ENCODE measurements at regions not wholly inside any gene's neighbourhood (a gene's known extent, or its start where the extent isn't known, plus 50 kb on each side); places are given as distances from the start of the nearest gene placed in this dataset.

DNA sequence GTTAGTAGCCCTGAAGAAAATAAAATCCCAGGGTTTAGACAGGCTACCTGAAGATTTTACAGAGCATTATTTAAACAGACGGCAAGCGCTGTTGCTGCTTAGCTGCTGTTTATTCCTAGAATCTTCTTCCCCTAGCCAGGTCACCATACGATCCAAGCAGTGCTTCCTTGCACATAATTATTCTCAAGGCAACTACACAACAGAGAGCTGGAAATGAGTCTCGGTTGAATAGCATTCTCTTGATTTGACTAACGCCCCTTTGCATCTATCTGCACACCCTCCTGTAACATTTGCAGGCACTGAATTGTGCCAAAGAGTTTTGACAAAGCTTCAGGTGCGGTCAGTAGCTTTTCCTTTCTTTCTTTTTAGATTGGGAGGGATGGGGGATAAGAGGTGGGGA, 564.4 kb downstream of the TBL1XR1 start:
- TF ChIP-seq POLR2AphosphoS5 (IDR thresholded peaks at IDR 0.05; ENCODE audit: low read depth) (no peak), SPI1 (IDR thresholded peaks at IDR 0.05; ENCODE audit: borderline replicate concordance, low read depth) (no peak), GABPA (IDR thresholded peaks at IDR 0.05; ENCODE audit: low read depth) (no peak)
- TF ChIP-seq, protein P1, sequence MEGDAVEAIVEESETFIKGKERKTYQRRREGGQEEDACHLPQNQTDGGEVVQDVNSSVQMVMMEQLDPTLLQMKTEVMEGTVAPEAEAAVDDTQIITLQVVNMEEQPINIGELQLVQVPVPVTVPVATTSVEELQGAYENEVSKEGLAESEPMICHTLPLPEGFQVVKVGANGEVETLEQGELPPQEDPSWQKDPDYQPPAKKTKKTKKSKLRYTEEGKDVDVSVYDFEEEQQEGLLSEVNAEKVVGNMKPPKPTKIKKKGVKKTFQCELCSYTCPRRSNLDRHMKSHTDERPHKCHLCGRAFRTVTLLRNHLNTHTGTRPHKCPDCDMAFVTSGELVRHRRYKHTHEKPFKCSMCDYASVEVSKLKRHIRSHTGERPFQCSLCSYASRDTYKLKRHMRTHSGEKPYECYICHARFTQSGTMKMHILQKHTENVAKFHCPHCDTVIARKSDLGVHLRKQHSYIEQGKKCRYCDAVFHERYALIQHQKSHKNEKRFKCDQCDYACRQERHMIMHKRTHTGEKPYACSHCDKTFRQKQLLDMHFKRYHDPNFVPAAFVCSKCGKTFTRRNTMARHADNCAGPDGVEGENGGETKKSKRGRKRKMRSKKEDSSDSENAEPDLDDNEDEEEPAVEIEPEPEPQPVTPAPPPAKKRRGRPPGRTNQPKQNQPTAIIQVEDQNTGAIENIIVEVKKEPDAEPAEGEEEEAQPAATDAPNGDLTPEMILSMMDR (IDR thresholded peaks at IDR 0.05; ENCODE audit: insufficient read depth, low read length), result no peak
- TF ChIP-seq, protein P2, sequence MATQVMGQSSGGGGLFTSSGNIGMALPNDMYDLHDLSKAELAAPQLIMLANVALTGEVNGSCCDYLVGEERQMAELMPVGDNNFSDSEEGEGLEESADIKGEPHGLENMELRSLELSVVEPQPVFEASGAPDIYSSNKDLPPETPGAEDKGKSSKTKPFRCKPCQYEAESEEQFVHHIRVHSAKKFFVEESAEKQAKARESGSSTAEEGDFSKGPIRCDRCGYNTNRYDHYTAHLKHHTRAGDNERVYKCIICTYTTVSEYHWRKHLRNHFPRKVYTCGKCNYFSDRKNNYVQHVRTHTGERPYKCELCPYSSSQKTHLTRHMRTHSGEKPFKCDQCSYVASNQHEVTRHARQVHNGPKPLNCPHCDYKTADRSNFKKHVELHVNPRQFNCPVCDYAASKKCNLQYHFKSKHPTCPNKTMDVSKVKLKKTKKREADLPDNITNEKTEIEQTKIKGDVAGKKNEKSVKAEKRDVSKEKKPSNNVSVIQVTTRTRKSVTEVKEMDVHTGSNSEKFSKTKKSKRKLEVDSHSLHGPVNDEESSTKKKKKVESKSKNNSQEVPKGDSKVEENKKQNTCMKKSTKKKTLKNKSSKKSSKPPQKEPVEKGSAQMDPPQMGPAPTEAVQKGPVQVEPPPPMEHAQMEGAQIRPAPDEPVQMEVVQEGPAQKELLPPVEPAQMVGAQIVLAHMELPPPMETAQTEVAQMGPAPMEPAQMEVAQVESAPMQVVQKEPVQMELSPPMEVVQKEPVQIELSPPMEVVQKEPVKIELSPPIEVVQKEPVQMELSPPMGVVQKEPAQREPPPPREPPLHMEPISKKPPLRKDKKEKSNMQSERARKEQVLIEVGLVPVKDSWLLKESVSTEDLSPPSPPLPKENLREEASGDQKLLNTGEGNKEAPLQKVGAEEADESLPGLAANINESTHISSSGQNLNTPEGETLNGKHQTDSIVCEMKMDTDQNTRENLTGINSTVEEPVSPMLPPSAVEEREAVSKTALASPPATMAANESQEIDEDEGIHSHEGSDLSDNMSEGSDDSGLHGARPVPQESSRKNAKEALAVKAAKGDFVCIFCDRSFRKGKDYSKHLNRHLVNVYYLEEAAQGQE (IDR thresholded peaks at IDR 0.05; ENCODE audit: insufficient replicate concordance, low read depth), result no peak
- no peak for DNase-seq (ENCODE audit: low read depth in 1 of 2, low spot score in 1 of 2)
- H3K27me3 ChIP-seq (ENCODE audit: insufficient read depth, poor library complexity, severe bottlenecking), result no peaks in the 10 kb centered on the region

DNA sequence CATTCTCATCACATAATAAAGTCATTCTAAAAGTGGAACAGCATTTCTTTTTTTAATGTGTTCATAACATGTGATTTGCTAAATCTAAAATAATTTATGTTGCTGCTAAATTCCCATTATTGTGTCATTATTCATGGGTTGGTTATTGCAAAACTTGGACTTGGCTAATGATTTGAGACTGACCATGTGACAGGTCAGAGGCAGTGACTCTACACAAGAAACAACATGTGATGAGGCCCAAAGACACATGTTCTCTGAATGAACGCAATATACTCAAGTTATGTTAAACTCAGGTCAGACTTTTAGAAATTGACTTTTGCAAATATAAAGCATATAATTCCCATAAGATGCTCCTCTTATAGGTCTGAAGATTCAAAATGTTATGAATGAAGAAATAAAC, 566.1 kb downstream of the TBL1XR1 start:
- TF ChIP-seq, protein P2 (IDR thresholded peaks at IDR 0.05; ENCODE audit: insufficient replicate concordance, low read depth), result no peak
- TF ChIP-seq, protein P1 (IDR thresholded peaks at IDR 0.05; ENCODE audit: insufficient read depth, low read length), result no peak
- TF ChIP-seq GABPA (IDR thresholded peaks at IDR 0.05; ENCODE audit: low read depth), result no peak
- no peak for TF ChIP-seq POLR2AphosphoS5 (IDR thresholded peaks at IDR 0.05; ENCODE audit: low read depth)
- TF ChIP-seq SPI1 (IDR thresholded peaks at IDR 0.05; ENCODE audit: borderline replicate concordance, low read depth), result no peak
- no peak overlapping the region for H3K27ac ChIP-seq (replicated peaks)
- no peak for DNase-seq (ENCODE audit: low read depth in 1 of 2, low spot score in 1 of 2)
- H3K4me3 ChIP-seq (replicated peaks; ENCODE audit: insufficient read depth, low read length), result no peak overlapping the region
- no peaks in the 10 kb centered on the region for H3K27me3 ChIP-seq (ENCODE audit: insufficient read depth, poor library complexity, severe bottlenecking)

More for the DNA sequence above, 564.4 kb downstream of the TBL1XR1 start:
- H3K4me3 ChIP-seq (replicated peaks; ENCODE audit: insufficient read depth, low read length), result no peak overlapping the region
- no peak overlapping the region for H3K27ac ChIP-seq (replicated peaks)

DNA sequence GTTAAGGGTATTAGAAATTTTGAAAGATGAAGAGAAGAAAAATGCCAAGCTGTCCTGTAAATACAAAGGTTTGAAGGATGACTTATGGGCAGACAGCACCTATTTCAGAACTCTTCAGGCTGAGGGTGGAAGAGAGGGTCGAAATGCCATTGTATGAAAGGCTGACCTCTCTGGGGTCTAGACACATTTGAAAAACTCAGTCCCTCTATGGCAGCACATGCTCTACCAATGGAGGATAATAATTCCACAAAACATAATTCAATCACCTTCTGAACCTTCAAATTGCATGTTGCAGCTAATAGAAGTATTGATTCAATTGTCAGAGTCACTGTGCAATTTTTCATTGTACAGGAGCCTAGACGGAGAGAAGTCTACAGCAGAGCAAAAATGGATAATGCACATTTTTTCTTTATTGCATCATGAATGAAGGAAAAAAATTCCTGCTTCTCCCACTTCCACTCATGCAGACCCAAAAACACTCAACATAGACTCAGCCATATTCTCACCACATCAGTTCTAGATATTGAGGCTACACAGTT, 569.1 kb downstream of the TBL1XR1 start:
- no peak overlapping the region for H3K27ac ChIP-seq (replicated peaks)
- TF ChIP-seq SPI1 (IDR thresholded peaks at IDR 0.05; ENCODE audit: borderline replicate concordance, low read depth) (no peak), GABPA (IDR thresholded peaks at IDR 0.05; ENCODE audit: low read depth) (no peak), POLR2AphosphoS5 (IDR thresholded peaks at IDR 0.05; ENCODE audit: low read depth) (no peak)
- TF ChIP-seq, protein P2 (IDR thresholded peaks at IDR 0.05; ENCODE audit: insufficient replicate concordance, low read depth), result no peak
- TF ChIP-seq, protein P1 (IDR thresholded peaks at IDR 0.05; ENCODE audit: insufficient read depth, low read length), result no peak
- no peak for DNase-seq (ENCODE audit: low read depth in 1 of 2, low spot score in 1 of 2)
- H3K27me3 ChIP-seq (ENCODE audit: insufficient read depth, poor library complexity, severe bottlenecking), result no peaks in the 10 kb centered on the region
- no peak overlapping the region for H3K4me3 ChIP-seq (replicated peaks; ENCODE audit: insufficient read depth, low read length)
